ENCODE measurements at regions not wholly inside any gene's neighbourhood (a gene's known extent, or its start where the extent isn't known, plus 50 kb on each side); places are given as distances from the start of the nearest gene placed in this dataset.

DNA sequence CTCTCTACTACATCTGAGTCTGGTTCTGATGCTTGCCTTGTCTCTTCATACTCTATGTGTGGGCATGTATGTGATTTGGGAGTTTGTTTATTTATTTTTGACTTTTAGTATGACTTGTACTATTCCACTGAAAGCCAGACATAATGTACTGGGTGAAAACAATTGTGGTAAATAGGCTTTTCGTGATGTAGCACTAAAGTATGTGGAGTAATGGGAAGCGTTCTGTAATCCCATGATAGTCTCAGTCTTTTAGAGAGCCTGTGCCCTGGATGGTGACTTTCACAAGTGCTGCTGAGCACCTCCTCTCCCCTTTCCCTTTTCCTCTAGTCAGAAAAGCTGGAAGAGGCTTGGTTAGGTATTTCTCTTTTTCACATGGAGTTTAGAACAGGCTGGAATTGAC, 85.8 kb upstream of the S1PR3 start:
- TF ChIP-seq POLR2AphosphoS5 (IDR thresholded peaks at IDR 0.05; ENCODE audit: low read depth, low read length): no peak
- no peak for TF ChIP-seq TAF1 (IDR thresholded peaks at IDR 0.05; ENCODE audit: borderline replicate concordance, low read depth, low read length)
